DND-41 (cell line): ENCODE measurements at regions not wholly inside any gene's neighbourhood (a gene's known extent, or its start where the extent isn't known, plus 50 kb on each side); places are given as distances from the start of the nearest gene placed in this dataset.

Experiments
- CTCF ChIP-seq: IDR thresholded peaks from 2 replicates; pipeline ENCODE4 v1.5.1; 2012; ENCODE audit warnings: borderline replicate concordance, low read length, moderate library complexity, mild to moderate bottlenecking; ENCODE audit not compliant: poor library complexity, severe bottlenecking; ENCODE audit errors: extremely low read depth
- EZH2 ChIP-seq: IDR thresholded peaks from 3 replicates; pipeline ENCODE4 v1.6.1; 2012; ENCODE audit warnings: borderline replicate concordance, low read depth, mild to moderate bottlenecking, moderate library complexity, low read length, inconsistent platforms; ENCODE audit not compliant: severe bottlenecking

- no peak for TF ChIP-seq CTCF
- no peak for TF ChIP-seq EZH2
Observed at GRCh38 chr22:49413551-49413950, 414.1 kb downstream of the BRD1 start.
